NCI-H146 (cell line): ENCODE measurements at regions not wholly inside any gene's neighbourhood (a gene's known extent, or its start where the extent isn't known, plus 50 kb on each side); places are given as distances from the start of the nearest gene placed in this dataset.
A peak's percentile ranks its signal among the peaks of the same experiment; 100 is the strongest.

Experiments used
- DNase-seq: peaks from one replicate; lab custom pipeline; 2025; lab: John Stamatoyannopoulos, UW

DNA sequence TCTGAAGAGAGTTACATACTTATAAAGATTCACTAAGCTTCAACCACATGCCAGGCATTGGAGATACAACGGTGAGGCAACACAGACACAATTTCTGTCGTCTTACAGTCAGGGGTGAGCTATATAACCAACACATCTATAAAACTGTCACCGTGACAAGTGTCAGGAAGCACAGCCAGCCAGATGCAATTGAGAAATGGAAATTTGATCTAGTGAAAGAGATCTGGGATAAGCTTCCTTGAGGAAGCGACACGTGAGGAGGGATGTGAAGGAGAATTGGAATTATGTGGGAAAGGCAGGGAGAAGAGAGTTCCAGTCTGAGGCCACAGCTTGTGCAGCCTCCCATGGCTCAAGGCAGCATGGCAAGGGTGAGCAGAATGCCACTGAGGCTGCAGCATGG is 50.9 kb upstream of the ZNF354B start:
- DNase-seq, result no peak

GRCh38 chr5:178801021-178801420 is 58.7 kb upstream of the ZNF354B start:
- DNase-seq, result no peak

- no peak for DNase-seq
These were observed 62.0 kb upstream of the ZNF354B start for GRCh38 chr5:178797546-178798440.

DNA sequence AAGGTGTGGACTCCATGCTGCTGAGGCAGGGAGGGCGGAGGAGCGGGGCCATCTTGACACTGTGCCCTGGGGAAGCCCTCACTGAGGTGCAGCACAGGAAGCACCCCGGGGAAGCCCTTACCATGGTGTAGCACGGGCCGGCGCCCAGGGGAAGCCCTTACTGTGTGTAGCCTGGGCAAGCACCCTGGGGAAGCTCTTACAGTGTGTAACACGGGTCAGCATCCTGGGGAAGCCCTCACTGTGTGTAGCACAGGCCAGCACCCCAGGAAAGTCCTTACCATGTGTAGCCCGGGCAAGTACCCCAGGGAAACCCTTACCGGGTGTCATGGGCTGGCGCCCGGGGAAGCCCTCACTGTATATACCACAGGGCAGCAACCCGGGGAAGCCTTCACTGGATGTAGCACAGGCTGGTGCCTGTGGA is 62.6 kb upstream of the ZNF354B start:
- no peak for DNase-seq

- DNase-seq, result no peak
These were observed 63.4 kb upstream of the ZNF354B start for GRCh38 chr5:178796165-178796945.

- DNase-seq, result no peak
These were observed 64.0 kb upstream of the ZNF354A start for GRCh38 chr5:178794433-178794832.

- DNase-seq, result no peak
These were observed 63.2 kb upstream of the ZNF354A start for GRCh38 chr5:178793696-178794095.

DNA sequence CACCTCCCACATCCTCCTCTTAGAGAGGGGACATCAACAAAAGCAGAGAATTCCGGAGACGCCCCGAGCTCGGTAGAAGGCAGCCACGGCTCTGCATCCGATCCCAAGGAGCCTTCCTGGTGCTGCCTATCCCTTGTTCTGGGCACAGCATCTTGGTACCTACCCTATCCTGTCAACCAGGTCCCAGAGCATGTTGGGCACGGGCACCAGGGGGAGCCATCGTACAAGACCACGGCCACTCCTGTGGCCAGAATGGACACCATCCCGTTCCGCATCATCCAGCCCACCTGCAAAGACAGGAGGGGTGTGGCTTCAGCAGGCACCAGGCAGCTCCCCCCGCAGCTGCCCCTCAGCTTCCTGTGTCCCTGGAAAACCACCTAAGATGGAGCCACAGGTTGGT is 62.7 kb upstream of the ZNF354A start:
- peak; percentile 43 for DNase-seq

GRCh38 chr5:178791976-178792375 is 61.5 kb upstream of the ZNF354A start:
- no peak for DNase-seq

- DNase-seq, result no peak
These were observed 59.9 kb upstream of the ZNF354A start for GRCh38 chr5:178790371-178790770.

GRCh38 chr5:178788381-178789085 is 58.1 kb upstream of the ZNF354A start:
- no peak for DNase-seq

GRCh38 chr5:178787889-178788288 is 57.4 kb upstream of the ZNF354A start:
- no peak for DNase-seq

DNA sequence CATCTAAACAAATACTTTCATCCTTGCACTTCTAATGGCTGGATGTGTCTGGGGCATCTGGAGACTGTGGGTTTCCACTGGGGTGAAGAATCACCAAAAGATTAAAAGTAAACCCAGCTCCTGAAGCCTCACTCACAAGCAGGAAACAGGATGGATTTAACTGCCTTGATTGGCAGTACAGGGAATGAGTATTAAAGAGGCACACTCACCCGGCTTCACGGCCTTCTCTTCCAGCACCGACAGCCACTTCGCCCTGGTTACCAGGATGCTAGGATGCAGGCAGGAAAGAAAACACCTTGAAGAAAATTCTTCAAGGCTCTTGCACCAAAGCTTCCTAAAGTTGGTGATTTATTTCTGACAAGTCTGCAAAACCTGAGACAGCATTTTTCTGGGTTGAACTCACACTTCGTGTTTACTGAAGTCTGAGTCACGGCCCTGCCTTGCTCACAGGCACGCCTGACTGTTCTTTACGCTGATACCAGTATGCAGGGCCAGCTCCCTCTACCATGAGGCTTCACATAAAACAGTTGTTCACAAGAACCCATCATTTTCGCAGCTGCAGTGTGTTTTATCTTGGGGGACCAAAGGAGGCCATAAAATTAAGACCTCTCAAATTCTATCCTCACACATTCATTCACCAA is 56.5 kb upstream of the ZNF354A start:
- no peak for DNase-seq

DNA sequence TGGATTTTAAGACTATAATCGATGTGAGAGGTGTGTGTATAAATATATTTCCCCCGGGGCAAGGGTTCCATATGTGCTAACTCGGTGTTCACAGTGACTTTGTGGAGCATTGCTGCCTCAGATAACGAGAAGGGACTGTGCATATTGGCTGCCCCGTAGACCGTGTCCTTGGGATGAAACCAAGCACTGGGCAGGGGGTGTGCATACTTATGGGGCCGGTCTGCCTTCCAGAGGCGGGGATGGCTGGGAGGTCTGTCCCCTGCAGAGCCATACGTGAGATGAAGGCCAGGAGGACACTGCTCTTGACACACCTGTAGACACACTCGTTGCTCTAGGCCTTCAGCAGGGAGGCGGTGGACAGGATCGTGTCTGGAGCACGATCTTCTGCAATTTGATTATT is 56.0 kb upstream of the ZNF354A start:
- no peak for DNase-seq

GRCh38 chr5:178785999-178786398 is 55.5 kb upstream of the ZNF354A start:
- no peak for DNase-seq

GRCh38 chr5:178784391-178784790 is 53.9 kb upstream of the ZNF354A start:
- no peak for DNase-seq

- no peak for DNase-seq
These were observed 51.5 kb upstream of the ZNF354A start for GRCh38 chr5:178781936-178782335.

DNA sequence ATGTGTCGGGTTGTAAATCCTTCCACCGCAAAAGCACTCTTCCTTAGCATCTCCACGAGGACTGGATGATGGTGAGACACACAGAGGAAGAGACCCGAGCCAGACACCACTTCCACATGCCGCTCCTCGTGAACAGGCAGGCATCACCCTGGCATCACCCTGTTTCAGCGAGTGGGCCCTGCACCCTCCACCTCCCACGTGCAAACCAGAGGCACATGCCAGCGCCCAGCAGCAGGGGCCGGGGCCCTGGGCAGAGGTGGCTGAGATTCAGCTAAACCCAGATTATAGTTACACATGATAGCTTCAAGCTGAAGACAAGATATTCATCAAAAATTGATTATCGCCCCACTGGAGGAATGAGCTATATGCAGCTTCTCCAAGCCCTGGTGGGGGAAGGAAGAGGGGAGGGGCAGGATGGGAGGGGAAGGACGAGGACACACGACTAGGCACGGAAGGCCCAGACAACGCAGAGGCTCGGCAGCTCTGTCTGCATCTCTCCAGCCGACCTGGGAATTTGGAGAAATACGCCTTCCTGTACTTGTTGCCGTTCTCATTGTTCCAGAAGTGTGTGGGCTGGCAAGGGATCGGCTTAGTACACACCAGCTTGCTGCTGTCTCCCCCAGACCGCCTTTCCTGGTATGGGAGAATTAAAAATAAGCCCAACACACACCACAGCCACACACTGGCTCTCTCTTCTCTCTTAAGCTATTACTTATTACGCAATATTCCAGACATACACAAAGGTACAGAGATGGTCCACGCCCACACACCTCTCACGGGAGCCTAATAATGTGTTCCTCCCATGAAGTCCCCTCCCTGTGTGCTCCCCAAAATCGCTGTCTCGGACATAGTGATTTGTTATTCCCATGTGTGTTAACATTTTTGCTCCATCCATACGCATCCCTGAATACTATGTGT is 50.4 kb upstream of the ZNF354A start:
- no peak for DNase-seq
